AG09309 (cell line): ENCODE measurements at regions not wholly inside any gene's neighbourhood (a gene's known extent, or its start where the extent isn't known, plus 50 kb on each side); places are given as distances from the start of the nearest gene placed in this dataset.

ENCODE experiments used
- DNase-seq: peaks from one replicate; pipeline ENCODE4 v3.0.0-alpha.2; 2010; ENCODE audit warnings: low read depth
- H3K4me3 ChIP-seq: 2 replicates; pipeline ENCODE4 v1.5.1; 2011; ENCODE audit warnings: mild to moderate bottlenecking, low read depth, low read length, moderate library complexity; ENCODE audit not compliant: control insufficient read depth
- CTCF ChIP-seq: IDR thresholded peaks from 2 replicates; pipeline ENCODE4 v1.5.1; 2011; ENCODE audit warnings: mild to moderate bottlenecking, low read depth, low read length, inconsistent platforms; ENCODE audit not compliant: insufficient read depth, control insufficient read depth; ENCODE audit errors: missing control alignments

DNA sequence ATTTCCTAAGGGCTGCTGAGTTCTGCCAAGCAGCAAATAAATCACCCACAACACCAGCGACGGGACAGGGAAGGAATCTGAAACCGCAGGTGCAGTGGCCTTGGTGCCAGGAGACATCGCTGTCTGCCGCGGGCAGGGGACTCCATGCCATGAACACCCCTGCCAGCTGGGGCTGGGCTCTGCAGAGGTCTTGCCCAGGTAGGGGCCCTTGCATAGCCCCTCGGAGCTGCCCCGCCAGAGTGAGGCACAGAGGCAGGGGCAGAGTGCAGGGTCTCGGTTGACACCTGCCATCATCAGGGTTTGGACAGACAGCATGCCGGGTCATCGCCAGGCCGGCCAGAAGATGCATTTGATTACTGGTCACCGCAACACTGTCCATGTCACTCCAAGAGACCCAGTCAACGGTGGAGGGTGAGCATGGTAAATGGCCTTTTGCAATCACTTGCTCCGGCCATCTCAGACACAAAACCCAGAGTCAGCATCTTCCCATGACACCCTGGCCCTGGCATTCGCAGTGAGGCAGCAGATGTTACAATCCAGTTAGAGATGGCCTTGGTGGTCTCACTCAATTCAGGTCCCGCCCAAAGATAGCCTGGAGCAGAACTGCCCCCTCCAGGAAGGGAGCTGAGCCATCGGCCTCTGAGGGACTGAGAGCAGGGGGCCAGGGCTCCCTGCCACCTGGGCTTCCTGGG lies 255.4 kb downstream of the NDUFA10 start:
- no peak for TF ChIP-seq CTCF
- DNase-seq = no peak
- H3K4me3 ChIP-seq = no peak overlapping the region

DNA sequence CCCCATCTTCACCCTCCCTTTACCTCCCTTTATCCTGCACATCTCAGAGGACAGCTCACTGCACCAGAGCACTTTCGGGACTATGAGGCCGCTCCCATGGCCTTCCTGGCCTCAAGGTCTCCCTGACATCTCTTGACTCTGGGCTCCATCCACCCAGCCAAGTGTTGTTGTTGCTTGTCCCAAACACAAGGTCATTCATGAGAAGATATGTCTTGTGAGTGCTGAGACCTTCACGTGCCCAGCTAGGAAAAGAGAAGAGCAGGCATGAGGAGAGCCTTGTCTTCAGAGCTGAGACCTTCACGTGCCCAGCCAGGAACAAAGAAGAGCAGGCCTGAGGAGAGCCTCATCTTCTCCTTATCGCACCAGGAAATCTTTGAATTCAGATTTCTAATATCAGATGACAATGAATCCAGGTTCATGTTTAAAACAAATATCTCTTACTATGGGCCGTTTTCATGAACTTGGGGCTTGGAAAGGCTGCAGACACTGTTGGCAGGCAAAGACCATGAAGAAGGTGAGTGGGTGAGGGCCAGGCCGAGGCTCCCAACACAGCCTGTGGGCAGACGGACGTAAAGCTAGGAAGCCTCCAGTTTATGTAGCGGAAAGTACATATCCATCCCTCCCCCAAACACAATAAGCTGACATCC lies 256.1 kb downstream of the NDUFA10 start:
- TF ChIP-seq CTCF = no peak
- no peak overlapping the region for H3K4me3 ChIP-seq
- DNase-seq = no peak

DNA sequence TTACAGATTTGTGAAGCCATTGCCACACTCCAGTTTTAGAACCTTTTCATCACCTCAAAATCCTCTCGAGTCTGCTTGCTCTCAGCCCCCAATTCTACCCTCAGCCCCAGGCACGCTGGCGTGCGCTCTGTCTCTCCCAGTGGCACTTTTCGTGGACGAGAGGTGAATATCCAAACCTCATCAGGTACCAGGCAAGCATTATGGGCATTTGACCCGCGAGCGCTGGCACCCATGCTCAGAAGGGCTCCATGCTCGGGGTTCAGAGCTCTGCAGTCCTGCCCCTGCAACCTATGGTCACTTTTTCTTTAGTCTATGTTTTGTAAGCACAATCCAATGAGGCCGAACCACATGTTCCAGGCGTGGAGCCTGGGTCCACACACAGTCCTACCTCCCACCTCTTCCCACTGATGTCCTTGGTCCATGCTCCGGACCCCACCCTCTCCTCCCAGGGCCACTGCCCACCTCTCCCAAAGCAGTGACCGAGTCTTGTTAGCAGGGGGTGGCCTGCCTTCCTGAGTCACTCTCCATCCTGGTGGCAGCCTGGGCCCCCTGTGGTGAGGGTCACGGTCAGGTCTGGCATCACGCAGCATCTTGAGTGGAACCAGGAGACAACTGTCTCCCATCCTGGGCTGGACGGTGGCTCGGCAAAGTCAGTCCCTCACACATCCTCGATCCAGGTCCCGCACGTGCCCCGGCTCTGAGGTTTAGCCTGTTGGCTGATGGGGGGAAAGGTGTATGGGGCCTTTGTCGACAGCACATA lies 256.9 kb downstream of the NDUFA10 start:
- DNase-seq = no peak
- no peak overlapping the region for H3K4me3 ChIP-seq
- no peak for TF ChIP-seq CTCF

DNA sequence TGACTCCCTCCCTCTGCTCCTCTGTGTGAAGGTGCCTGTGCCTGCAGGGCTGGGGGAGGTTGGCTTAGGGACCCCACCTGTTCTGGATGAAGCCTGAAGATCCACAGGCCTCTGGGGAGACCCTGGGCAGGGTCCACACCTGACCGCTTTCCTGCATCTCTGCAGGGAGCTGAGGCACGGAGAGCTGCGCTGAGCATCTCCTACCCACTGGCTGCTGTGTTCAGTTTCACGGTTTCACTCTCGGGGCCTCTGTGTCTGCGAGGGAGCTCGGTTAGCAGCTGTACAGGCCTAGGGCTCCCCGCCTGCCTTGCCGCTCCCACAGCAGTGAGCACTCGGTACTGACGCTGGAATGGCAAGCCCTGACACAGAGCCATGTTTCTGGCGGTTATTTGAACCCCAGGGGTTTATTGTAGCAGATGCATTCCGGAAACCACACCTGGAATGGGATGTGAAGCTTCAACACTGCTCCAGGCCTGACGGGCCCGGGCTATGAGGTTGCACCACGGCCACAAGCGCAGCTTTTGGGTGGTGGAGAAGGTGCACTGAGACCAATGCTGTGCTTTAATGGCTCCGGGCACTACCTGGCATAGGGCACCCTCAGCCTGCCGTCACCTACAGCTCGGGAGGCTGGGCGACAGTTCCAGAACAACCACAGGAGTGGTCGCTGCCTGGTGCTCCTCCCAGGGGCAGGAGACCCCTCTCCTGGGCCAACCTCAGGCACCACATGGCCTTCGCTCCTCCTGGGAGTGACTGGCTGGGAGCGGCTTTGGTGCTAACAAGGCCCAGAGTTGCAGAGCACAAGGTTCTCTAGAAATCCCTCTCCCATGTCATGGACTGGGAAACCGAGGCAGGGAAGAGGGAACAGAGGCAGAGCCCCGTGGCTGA lies 257.9 kb downstream of the NDUFA10 start:
- no peak overlapping the region for H3K4me3 ChIP-seq
- DNase-seq = no peak

GRCh38 chr2:239765911-239766310 lies 259.2 kb downstream of the NDUFA10 start:
- no peak overlapping the region for H3K4me3 ChIP-seq
- TF ChIP-seq CTCF = no peak
- no peak for DNase-seq

More for the DNA sequence above, 257.9 kb downstream of the NDUFA10 start:
- no peak for TF ChIP-seq CTCF
